HG02610 (cell line): ENCODE measurements at regions not wholly inside any gene's neighbourhood (a gene's known extent, or its start where the extent isn't known, plus 50 kb on each side); places are given as distances from the start of the nearest gene placed in this dataset.

Experiments
- ATAC-seq: cut with Tn5 transposase; IDR thresholded peaks from one replicate; pipeline ENCODE4 v1.9.1; 2021; ENCODE audit warnings: mild to moderate bottlenecking, moderate library complexity; ENCODE audit not compliant: unreplicated experiment

- ATAC-seq: no peak
Measured at GRCh38 chr14:58941629-58942028, 246.8 kb upstream of the DAAM1 start.

GRCh38 chr14:58942516-58942915, 246.0 kb upstream of the DAAM1 start:
- ATAC-seq: no peak

GRCh38 chr14:58944343-58944967, 244.0 kb upstream of the DAAM1 start:
- ATAC-seq: no peak

- no peak for ATAC-seq
Measured at GRCh38 chr14:58944968-58945356, 243.5 kb upstream of the DAAM1 start.

- no peak for ATAC-seq
Measured at GRCh38 chr14:58946431-58946830, 242.0 kb upstream of the DAAM1 start.

- no peak for ATAC-seq
Measured at GRCh38 chr14:58947156-58947555, 241.3 kb upstream of the DAAM1 start.

GRCh38 chr14:58947814-58948445, 240.5 kb upstream of the DAAM1 start:
- no peak for ATAC-seq

- ATAC-seq: no peak
Measured at GRCh38 chr14:58950555-58950954, 237.9 kb upstream of the DAAM1 start.

- no peak for ATAC-seq
Measured at GRCh38 chr14:58951143-58951542, 237.3 kb upstream of the DAAM1 start.

- peak; percentile 63 for ATAC-seq
Measured at GRCh38 chr14:58954052-58954451, 234.4 kb upstream of the DAAM1 start.

GRCh38 chr14:58954901-58955861, 233.3 kb upstream of the DAAM1 start:
- peak; percentile 51 for ATAC-seq

- ATAC-seq: no peak
Measured at GRCh38 chr14:58961045-58961731, 227.3 kb upstream of the DAAM1 start.

GRCh38 chr14:58963873-58964597, 224.4 kb upstream of the DAAM1 start:
- no peak for ATAC-seq

GRCh38 chr14:58964598-58964928, 223.9 kb upstream of the DAAM1 start:
- ATAC-seq: no peak

- ATAC-seq: no peak
Measured at GRCh38 chr14:58965601-58966000, 222.9 kb upstream of the DAAM1 start.

GRCh38 chr14:58966997-58967396, 221.5 kb upstream of the DAAM1 start:
- ATAC-seq: no peak

GRCh38 chr14:58969951-58970751, 218.3 kb upstream of the DAAM1 start:
- ATAC-seq: peak; percentile 65

GRCh38 chr14:58972233-58973017, 216.0 kb upstream of the DAAM1 start:
- ATAC-seq: no peak

- no peak for ATAC-seq
Measured at GRCh38 chr14:58977366-58977765, 211.1 kb upstream of the DAAM1 start.
